HG02840 (cell line): ENCODE measurements at regions not wholly inside any gene's neighbourhood (a gene's known extent, or its start where the extent isn't known, plus 50 kb on each side); places are given as distances from the start of the nearest gene placed in this dataset.

Source experiments
- ATAC-seq: cut with Tn5 transposase; IDR thresholded peaks from one replicate; pipeline ENCODE4 v1.9.1; 2021; ENCODE audit warnings: mild to moderate bottlenecking, moderate library complexity, moderate number of reproducible peaks; ENCODE audit not compliant: unreplicated experiment, low FRiP score

DNA sequence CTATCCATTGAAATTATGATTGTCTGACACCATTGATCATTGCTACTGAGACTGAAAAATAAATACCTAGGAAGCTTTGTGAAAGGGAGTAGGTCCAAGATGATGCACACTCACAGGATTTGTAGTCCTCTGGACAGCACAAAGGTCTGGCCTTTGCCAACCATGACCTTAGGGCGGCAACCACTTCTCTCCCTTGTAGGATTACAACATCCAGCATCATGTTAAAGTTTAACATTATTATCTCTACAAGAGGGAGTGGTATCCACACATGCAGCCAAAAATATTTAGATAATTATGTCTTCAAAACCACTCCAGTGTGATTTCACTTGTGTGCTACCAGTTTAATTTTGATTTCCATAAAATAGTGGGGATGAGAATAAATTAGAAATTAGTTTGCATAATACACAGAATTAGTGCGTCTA, 51.1 kb upstream of the NHSL1 start:
- ATAC-seq, result no peak

DNA sequence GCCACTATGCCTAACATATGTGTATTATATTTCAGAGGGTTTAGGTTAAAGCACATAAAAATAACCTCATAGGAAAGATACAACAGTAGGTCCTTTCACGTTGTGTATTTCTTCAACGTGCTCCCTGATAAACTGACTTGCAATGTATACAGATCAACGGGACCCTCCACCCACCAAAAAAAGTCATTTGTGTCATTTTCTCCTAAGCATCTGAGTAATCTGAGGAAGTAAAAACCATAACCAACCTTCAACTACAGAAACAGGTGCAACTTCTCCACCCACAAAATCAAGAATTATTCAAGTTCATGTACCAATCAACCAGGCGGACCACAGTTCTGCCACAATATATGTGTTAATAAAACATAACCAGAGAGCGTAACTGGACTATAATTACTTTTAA, 54.9 kb upstream of the NHSL1 start:
- no peak for ATAC-seq

DNA sequence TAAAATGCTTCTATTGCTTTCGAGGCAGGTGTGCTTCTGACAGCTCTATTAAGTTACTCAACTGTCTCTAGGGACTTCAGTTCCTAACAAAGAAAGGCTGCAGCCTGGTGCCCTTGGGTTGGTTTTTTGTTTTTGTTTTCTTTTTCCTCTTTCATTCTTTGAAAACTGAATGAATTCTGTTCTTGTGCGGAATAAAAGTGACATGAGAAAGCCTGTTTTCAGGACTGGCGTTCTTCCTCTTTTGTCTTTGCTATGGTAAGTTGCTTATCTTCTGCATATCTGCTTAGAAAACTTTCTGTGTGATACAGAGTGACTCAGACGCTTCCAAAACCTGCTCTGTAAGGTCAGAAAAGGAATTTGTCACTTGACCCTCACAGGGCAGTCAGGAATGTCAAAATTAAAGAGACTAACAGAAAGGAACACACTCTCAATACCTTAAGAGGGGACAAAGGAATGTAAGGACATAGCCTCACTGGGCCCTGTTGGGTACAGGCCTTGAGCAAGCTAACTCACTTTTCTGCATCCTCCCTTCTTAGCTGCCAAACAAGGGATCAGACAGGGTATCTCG, 56.2 kb upstream of the NHSL1 start:
- ATAC-seq, result no peak

DNA sequence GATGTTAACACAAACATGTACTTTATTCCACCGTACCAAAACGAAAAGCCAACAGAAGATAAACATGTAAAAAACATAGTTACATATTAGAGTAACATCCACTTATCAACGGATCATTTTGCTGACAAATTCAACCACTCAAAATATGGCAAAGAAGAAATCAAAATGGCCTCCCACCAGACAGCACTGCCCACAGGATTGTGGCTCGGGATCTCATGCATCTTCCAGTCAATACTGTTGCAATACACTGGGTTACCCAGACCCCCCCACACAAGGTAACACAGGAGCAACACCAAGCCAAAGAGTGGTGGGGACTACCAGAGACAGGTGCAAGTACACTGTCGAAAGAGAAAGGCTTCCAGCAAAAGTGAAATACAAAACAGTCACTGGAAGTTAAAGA, 57.9 kb upstream of the NHSL1 start:
- no peak for ATAC-seq

DNA sequence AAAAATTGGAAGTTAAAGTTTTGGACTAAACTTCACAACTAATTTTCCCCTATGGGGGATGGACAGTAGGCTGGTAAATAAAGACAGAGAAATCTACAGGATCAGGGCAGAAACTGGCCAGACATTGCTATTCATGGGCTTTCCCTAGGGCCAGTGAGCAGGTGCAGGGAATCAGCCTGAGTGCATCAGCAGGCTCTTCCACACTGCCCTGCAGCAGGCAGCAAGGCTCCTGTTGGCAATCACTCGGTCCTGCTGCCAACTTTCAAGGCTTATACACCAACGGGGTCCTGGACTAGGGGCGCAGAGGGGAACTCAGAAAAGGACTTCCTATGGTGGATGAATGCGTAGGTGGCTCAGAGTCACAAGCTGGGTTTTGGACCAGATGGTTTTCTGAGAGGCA, 59.8 kb upstream of the NHSL1 start:
- ATAC-seq, result no peak

DNA sequence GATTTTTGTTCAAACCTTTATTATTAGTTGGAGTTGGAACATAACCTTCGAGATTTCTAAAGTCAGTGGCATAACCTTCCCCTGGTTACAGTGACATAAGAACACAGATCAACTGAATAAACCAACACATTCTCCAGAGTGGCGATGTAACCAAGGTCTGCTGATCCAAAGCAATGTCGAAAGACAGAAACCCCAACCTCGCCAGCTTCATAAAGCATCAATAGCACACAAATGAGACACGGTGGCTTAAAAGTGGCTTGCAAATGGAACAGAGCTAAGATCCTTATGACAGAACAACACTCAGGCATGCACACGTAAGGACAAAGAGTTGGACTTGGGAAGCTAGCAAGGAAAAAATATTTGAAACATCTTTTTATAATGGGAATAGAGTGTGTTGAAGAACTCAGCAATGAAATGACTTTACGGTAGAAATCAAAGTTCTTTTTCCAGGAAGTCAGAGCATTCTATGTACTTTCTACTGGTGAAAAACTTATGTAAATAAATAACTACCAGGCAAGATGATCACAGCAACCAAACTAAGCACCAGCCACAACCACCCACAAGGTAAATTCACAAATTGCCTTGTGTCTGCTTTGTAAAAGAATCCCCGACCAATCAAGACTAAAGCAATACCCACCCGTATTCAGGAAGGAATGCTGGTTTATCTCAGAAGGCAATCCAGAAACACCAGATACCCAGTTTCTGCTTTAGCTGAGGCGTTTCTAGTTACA, 61.0 kb upstream of the NHSL1 start:
- ATAC-seq, result no peak

DNA sequence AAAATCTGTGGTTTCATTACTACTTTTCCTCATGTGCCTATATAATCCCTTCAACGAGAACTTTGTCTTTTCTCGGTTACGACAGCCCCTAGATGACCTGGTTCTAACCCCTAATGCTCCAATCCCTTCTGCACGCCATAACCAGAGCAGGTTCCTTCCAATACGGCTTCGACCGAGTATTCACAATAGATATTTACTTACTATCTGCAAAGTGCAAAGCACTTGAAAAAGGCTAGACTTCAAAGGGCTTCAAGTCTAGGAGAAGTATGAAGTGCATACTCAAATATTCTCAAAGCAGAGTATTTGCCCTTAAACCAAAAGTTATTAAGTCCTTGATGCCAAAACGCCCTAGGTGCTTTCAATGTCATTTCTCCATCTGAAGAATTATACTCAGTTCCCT, 63.4 kb upstream of the NHSL1 start:
- no peak for ATAC-seq

DNA sequence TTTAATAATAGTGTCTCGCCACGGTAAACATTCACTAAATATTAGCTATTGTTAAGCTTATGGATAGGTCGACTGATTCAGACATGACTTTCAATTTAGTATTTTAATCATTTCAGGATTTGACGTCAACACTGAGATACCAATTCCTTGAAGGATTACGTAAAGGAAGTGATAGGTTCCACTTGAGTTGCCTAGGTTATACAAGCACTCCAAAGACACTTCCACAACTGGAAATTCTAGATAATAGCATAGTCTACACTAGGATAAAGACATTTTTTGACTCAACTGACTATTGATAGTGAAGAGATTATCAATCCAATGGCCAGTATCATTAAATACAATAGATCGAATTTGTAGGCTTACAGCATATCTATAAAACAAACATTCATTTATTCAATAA, 63.9 kb upstream of the NHSL1 start:
- no peak for ATAC-seq

DNA sequence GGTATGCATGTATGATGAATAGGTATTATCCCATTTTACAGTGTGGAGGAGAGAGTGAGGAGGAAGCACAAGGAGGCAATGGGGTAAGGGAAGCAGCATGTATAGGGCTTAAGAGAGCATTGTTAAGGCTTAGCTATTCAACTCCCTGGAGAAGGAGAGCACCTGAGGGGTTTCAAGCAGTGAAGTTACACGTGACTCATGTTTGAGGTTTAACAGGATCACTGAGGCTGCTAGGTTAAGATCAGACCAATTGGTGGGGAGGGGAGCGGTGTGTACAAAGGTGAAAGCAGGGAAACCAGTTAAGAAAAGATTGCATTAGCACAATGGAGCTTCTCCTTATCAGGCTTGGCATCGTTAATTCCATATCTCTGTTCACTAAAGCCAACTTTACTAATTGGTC, 64.4 kb upstream of the NHSL1 start:
- no peak for ATAC-seq

DNA sequence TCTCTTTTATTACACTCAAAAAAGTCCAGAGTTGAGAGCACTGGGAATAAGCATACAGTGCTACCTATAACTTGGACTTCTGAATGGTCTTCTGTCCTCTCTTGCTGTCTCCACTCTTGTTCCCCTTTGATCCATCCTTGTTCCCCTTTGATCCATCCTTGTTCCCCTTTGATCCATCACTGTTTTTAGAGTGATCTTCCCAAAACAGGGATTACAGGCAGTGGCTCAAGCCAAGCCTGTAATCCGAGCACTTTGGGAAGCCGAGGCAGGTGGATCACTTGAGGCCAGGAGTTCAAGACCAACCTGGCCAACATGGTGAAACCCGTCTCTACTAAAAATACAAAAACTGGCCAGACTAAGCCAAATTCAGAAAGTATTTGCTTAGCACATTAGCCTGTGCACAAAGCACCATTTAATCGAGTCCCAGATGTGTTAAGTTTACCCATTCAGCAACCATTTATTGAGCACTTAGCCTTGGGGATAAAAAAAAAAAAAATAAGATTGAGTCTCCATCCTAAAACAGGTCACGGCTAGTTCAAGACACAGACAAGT, 65.0 kb upstream of the NHSL1 start:
- no peak for ATAC-seq

DNA sequence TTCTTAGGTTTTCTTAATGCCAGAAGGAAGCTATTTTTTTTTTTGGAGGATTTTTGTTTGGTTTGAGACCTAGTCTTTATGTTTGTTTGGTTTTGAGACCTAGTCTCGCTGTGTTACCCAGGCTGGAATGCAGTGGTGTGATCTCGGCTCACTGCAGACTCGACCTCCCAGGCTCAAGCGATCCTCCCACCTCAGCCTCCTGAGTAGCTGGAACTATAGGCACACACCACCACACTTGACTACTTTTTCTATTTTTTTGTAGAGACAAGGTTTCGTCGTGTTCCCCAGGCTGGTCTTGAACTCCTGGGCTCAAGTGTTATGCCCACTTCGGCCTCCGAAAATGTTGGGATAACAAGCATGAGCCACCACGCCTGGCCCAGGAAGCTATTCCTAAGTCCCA, 67.8 kb upstream of the NHSL1 start:
- ATAC-seq, result no peak

DNA sequence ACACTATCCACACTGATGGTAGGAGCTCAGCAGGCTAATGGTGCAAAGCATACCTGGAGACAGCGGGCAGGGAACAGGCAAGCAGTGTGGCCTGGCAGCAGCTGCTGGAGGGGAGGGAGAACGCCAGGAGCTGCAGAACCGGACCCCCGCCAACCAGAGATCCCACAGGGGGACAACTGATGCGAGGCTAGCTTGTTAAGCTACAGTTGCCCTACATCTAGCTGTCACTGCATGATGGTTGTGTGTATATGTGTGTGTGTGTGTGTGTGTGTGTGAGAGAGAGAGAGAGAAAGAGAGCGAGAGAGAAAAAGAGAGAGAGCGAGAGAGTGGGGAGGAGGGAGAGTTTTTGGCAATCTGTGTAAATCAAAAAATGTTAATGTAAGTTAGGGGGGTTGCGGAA, 69.7 kb upstream of the NHSL1 start:
- ATAC-seq, result no peak

DNA sequence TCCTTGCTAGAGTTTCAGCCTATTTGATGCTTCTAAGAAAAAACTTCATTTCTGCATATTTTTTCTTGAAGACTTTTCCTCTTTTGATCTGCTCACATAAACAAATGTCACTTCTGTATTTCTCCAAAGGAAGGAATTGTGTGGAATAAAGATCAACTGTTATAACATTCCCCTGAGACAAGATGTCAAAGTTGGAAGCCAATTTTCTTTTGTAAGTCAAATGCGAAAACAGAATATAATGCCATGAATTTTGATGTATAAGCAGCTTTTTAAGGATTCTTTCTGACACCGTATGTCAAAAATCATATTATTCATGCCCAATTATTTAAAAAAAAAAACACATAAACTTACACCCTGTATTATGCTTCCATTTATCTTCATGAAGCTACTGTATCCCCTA, 70.3 kb upstream of the NHSL1 start:
- no peak for ATAC-seq

DNA sequence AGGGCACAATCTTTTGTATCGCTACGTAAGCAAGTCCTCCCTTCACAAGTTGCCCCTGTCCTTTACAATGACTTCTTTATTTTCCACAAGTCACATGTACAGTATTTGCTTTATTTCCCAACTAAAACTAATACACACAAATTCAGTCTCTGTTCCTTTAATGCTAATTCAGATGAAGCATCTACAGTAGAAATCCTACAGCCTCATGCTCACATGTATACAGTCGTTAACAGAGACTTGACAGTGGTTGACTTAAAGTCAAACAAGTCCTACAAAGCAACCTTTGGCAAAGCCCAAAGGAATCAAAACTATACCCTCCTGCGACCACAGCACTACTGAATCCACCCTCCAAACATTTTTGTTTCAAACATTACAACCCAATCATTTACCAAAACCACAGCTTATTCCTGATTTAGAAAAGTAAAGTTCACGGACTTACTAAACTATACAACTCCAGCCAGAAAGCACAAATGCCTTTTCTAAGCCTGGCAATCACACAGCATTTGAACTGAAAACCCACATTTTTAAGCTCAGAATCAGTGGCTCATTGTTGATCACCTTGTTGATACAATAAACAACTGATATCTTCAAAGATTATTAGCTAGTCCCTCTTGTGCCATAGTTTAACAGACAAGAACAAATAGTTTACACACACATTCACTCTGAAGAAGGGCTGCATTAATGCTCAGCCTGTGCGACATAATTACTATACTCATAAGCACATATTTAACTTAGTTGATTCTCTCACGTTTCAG, 70.9 kb upstream of the NHSL1 start:
- no peak for ATAC-seq

DNA sequence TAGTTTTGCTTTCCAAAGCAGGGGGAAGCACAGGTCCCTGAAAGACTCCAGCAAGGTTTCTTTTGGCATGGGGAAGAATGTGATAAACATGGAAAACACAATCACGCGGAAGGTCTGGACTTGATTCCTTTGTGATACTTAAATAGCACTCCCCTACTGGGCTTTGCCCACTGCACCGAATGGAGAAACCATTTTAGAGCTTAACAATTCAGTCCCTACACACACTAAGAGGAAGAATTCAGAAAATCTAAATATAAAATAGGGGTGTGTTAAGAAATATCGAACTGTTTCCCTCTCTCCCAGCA, 71.4 kb upstream of the NHSL1 start:
- no peak for ATAC-seq

DNA sequence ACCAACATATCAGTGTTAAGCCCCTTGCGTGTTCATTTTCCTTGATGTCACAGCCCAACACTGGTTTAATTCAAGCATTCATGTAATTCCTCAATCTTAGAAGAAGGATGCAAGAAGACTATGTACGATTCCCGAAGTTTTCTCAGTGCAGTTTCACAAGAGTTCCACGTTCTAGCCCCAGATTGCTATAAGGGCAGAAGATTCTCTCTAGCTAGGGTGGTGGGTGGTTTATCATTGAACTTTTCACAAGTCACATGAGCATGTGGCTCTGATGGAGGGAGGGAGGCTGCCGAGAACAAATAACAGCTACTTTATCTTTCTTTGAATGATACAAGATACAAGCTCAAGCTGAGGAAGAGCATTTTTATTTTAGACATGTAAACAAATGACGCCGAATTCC, 71.9 kb upstream of the NHSL1 start:
- no peak for ATAC-seq

DNA sequence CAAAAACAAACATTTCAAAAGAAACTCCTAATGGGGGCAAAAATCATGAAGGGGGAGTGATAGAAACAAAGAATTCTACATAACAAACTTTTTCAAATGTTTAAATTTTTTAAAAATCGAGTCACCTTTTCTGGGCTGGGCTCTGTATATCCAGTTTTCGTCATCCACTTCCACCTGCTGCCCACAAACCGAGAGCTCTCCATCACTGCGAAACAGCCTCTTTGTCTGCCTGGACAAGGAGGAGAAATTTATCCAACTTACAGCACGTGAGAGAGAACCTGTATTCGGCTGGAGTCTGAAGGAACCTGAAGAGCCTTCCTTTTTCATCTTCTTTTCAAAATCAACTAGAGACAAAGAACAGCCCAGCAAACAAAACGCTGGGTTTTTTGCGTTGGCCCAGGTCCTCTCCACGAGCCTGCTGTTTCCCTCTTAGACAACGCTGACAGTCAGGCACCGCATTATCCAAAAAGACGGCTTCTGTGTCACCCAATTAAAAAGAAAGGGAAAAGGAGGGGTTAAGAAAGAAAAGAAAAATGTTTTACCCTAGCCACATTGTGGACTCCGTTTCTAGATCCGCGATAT, 72.4 kb upstream of the NHSL1 start:
- ATAC-seq, result no peak

DNA sequence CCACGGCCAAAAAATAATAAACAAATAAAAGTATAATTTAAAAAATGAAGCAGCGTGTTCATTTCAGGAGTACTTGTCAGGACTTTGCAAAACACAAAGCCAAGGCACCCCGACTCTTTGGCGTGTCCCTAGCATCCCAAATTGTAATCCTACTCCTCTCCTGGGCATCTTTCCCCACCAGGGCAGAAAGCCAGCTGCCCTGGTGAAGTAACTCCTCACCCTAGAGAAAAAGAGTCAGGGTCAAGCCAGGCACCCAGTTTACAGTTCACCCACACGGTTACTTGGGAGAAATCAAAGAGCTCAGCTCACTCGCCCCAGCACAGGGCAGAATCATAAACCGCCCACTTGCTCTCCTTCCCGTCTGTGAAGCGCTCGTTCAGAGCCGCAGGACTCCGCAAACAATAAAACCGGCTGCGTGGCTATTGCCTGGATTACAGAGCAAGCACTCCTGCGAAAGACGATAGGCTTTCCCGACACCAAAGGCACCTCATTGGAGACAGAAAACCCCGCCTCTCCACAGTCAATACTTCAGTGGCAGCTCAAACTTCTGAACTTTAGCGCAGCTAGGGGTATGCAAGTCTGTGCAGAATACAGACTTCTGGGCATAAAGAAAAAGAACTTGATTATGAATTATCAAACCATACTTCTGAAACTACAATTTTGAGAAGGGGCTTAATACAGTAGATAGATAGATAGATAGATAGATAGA, 73.0 kb upstream of the NHSL1 start:
- no peak for ATAC-seq

DNA sequence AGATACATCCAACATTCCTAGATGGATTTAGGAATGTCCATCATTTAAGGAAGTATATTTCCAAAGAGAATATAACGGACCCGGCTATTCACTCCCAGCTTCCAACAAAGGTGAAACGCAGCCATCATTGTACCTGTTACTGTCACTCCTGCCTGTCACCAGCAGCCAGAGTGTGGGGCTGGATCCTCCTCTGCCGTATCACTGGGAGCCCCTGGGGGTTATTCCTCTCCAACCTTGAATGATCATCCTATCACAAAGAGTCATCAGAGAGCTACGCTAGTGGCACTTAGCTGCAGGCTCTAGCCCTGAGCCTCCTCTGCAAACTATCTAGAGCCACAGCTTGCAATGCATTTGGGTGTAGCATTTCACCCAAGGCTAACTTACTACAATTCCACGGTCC, 73.6 kb upstream of the NHSL1 start:
- no peak for ATAC-seq

DNA sequence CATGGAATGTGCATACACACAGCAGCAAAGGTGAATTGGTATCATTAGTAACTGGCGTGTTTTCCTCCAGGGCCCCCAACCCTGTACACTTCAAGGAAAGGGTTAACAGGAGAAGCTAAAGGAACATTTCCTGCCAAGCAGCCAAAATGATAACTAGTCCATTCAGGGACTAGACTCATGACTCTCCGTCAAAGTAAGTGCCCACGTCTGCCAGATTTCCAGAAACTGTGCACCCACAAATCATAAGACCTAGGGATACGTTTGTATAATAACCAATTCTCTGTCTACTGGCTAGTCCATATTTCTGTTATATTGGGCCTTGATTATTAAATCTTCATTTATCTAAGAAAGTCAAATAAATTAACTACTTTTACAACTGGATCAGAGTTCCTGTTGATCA, 76.0 kb upstream of the NHSL1 start:
- no peak for ATAC-seq

DNA sequence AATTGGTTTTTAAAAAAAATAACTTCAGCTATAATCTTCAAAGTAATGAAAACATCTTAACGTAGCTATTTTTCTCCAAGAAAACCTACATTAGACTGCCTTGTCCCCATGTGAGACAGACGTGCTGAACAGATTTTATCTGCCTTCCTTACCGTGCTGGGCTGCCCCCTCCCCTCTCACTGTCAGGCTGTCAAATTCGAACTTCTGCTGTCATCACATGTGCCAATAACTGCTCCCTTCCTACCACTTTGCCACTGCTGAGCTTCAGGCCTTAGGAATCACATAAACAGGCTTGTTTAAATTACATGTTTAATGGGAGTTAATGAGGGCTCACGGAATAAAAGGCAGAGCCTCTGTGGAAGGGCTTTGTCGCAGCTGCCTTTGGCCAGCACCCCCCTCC, 77.0 kb upstream of the NHSL1 start:
- no peak for ATAC-seq
